RPMI7951 (cell line): ENCODE measurements at regions not wholly inside any gene's neighbourhood (a gene's known extent, or its start where the extent isn't known, plus 50 kb on each side); places are given as distances from the start of the nearest gene placed in this dataset.

Experiments used
- DNase-seq: peaks from one replicate; pipeline ENCODE4 v3.0.0-alpha.2; 2012; ENCODE audit warnings: low read depth

GRCh38 chrX:94341730-94342129 lies 667.7 kb downstream of the FAM133A start:
- DNase-seq, result peak; percentile 64

DNA sequence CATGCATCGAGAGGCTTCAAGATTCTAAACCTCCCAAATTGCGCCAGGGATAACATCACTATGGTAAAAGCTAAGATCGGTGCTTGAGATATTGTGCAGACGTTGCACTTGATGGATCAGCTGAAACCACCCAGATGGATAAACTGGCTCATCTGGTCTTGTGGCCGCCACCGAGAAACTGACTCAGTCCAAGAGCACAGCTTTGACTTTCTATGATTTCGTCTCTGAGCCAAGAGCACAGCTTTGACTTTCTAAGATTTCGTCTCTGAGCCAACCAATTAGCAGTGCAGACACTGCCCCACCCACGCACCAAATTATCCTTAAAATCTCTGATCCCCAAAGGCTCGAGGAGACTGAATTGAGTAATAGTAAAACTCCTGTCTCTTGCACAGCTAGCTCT lies 687.2 kb downstream of the FAM133A start:
- no peak for DNase-seq

GRCh38 chrX:94365736-94366135 lies 691.7 kb downstream of the FAM133A start:
- no peak for DNase-seq

DNA sequence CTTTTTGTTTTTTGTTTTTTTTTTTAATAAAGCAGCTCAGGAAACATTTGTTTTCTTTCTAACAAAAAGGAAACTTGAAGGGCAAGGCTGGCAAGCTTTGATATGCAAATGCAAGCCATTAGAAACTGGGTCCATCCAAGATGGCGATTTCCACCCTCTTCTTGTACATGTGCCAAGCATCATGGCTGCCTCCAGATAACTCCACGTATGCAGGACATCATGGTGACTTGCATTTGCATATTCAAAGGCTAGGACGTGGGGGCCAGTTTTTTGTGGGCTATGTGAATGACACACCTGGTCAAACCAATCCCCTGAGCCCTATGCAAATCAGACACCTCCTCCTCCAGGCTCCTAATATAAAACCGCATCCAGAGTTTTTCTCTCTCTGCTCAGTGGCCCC lies 692.6 kb downstream of the FAM133A start:
- no peak for DNase-seq

GRCh38 chrX:94389044-94389443 lies 715.0 kb downstream of the FAM133A start:
- DNase-seq, result no peak

GRCh38 chrX:94400488-94400887 lies 726.5 kb downstream of the FAM133A start:
- DNase-seq, result no peak

DNA sequence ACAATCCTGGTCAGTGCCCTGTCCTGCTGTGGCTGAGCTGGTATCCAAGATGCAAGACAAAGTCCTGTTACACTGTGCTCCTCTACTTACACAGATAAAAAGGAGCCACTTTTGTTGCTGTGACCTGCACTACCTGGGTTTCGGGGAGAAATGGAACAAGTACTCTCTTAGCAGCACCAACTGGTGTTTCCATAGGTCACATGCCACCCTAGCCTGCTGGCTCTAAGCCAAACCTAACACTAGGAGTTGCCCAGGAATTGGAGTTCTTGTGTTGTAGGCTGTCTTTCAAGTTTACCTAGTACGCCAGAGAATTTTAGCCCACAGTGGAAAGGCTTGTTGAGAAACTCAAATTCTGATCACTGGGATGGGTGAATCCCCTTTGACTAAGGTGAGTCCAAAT lies 727.4 kb downstream of the FAM133A start:
- DNase-seq, result no peak

DNA sequence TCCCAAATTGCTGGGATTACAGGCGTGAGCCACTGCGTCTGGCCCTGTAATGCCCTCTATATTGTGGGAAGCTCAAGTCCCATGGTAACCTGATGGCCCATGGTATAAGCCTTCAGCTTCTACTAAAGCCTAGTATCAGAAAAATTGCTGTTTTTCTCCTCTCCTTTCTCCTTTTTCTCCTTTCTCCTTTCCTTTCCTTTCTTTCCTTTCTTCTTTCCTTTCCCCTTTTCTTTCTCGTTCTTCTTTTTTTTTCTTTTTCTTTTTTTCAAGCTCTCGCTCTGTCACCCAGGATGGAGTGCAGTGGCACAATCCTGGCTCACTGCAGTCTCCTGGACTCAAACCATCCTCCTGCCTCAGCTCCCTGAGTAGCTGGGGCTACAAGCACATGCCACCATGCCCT lies 740.7 kb downstream of the FAM133A start:
- no peak for DNase-seq

DNA sequence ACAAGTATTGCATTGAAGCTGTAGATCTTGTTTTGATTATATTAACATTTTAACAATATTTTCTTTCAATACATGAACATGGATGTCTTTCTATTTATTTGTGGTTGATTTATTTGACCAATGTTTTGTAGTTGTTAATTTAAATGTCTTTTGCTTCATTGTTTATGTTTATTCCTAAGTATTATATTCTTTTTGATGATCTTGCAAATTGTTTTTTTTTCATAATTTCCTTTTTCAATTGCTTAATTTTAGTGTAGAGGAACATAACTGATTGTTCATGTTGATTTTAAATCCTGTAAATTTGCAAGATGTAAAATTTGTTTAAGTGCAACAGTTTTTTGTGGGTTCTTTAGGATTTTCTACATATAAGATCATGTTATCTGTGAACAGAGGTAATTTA lies 744.1 kb downstream of the FAM133A start:
- DNase-seq, result no peak

DNA sequence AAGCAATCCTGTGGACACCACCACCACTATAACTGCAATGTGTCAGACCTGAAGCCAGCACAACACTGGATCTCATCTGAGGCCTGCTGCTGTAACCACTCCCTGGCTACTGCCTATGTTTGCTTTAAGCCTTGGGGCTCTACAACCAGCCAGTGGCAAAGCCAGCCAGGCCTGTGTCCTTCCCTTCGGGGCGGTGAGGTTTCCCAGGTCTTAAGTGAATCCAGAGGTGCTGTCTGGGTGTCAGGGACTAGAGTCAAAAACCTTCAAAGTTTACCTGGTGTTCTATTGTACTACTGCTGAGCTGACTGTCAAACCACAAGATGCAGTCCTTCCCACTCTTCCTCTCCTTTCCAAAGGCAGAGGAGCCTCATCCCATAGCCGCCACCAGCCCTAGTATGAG lies 750.5 kb downstream of the FAM133A start:
- no peak for DNase-seq

- DNase-seq, result no peak
Measured at GRCh38 chrX:94430091-94430490, 756.1 kb downstream of the FAM133A start.

DNA sequence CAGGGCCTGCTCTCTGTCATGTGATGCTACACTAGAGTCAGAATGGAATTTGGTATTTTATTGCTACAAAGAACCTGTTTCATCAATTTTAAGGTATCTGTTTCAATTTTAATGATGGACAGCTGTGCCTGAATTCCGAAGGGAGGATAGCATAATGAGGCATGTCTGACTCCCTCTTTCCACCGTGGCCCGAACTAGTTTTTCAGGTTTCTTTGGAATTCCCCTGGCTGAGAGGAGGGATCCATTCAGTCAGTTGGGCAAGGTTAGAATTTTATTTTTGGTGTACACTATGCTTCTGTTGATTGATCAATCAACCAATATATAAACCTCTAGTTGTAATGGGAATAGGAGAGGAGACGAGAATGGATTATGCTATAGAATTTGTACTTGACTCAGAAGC lies 761.8 kb downstream of the FAM133A start:
- DNase-seq, result no peak

GRCh38 chrX:94454159-94454558 lies 780.2 kb downstream of the FAM133A start:
- no peak for DNase-seq

DNA sequence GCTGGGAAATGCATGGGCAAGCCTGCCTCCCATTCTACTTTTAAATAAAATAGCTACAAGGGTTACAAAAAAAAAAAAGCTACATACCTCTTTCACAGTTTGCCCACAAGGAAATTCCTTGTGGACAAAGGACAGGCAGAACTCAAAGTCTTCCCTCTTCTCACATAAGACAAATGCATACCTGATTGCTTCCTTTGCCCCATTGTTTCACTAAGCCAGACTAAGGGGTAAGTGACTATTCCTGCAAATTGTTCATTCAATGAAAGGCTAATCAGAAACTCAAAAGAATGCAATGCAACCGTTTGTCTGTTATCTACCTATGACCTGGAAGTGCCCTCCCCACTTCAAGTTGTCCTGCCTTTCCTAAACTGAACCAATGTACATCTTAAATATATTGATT lies 780.6 kb downstream of the FAM133A start:
- DNase-seq, result no peak

GRCh38 chrX:94455782-94456181 lies 781.8 kb downstream of the FAM133A start:
- no peak for DNase-seq

- no peak for DNase-seq
Measured at GRCh38 chrX:94492541-94492940, 818.5 kb downstream of the FAM133A start.

- DNase-seq, result no peak
Measured at GRCh38 chrX:94493405-94493804, 819.4 kb downstream of the FAM133A start.

DNA sequence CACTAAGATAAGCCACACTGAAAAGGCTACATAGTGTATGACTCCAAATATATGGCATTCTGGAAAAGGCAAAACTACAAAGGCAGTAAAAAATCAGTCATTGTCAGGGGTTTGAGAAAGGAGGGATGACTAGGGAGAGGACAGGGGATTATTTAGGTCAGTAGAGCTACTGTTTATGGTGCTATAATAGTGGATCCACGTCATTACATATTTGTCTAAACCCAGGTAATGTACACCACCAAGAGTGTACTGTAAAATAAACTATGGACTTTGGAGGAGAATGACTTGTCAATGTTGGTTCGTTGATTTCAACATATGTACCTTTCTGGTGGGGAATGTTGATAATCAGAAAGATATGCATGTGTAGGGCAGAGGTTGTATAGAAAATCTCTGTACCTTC lies 837.6 kb downstream of the FAM133A start:
- no peak for DNase-seq

- DNase-seq, result no peak
Measured at GRCh38 chrX:94515009-94515408, 841.0 kb downstream of the FAM133A start.

DNA sequence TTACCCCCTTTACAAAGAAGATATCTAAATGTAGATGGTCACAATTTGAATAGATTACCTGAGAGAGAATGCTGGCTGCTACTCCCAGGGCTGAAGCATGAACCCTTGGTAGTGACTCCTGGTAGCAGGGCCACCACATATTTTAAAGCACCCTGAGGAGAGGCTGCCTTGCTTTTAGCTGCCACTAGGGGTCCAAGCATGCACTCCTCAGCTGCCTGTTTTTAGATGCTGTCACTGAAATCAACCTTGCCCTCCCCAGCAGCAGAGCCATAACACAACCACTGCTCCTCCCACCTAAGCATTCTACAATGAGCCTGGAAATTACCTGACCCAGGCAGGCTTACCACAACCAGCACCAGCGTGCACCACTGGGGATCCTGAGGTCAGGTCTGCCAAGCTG lies 850.9 kb downstream of the FAM133A start:
- DNase-seq, result no peak

DNA sequence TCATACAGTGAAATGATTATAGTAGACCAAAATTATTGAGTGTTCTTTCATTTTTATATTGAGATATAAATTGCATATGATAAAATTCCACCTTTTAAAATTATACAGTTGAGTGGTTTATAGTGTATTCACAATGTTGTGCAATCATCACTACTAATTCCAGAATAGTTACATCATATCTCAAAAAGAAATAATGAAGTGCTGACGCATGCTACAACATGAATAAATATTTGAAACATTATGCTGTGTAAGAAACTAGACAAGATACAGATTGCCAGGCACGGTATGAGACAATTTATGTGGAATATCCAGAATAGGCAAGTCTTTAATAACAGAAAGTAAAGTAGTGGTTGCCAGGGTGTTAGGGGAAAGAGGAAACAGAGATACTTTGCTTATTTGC lies 871.7 kb downstream of the FAM133A start:
- DNase-seq, result no peak

DNA sequence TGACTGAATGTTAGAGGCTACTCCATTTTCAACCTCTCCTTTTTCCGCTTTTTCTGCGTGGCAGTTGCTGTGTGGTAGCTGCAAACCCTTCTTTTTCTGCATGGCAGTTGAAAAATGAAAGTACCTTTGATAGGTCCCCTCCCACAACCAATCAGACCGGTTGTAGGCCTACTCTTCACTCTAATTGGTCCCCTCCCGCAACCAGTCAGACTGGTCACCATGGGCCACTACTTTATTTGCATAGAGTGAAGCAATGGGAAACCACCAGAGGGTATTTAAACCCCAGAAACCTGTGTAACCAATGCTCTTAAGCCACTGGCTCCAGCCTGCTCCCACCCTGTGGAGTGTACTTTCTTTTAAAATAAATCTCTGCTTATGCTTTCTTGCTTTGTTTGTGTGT lies 877.8 kb downstream of the FAM133A start:
- peak; percentile 0 for DNase-seq

DNA sequence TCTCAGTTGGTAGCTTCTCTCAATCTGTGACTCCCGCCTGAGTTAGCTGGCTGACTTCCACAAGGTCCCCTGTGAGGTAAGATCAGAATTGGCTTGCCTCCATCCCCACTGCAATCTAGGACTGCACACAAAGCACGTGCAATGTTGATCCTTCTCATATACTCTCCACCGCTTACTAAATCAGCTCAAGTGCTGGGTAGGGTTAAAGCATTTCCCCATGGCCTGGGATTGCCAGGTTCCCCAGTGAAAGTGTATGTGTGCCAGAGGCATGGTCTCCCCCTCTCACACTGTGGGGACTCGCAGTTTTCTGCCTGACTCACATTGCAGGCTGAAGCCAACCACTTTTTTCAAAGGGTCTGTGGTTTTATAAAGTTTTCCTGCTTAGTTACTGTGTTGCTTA lies 886.9 kb downstream of the FAM133A start:
- no peak for DNase-seq

DNA sequence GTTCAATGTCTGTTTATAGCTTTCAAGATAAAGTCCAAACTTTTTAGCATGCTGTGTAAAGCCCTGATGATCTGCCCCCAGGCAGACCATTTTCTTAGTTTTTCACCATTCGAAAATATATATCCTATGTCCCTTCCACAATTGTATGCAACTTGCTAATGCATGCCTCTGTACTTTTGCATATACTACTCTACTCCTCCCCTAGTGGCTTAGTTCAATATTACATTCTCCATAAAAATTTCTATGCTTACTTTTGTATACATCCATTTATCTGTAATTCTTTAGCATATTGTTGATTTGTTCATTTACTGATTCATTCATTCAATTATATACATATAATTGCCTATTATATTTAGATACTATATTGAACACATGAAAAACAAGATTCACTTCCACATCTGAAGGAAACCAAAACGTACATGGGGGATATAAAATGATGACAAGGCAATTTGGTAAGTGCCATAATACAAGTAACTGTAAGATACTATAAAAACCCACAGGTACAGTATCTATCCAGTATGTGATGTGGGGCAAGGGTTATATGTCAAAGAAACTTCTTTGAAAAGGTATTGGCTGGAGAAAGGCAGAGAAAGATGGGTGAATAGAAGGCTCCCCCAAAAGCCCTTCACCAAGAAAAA lies 902.5 kb downstream of the FAM133A start:
- no peak for DNase-seq

DNA sequence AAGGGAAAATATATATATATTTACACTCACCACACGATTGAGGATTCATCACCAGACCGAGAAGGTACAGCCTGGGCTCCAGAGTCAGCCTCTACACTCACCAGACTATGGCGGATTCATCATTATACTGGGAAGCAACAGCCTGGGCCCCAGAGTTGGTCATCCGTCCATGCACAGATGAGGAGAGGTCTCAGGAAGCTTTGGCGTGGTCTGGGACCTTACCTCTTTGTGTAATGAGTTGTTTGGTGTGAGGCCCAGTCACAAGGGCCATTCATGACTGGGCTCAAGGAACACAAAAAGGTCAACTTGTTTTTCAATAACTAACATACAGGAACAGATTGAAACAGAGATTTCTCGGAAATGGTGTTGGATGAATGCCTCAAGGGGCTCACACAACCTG lies 926.1 kb downstream of the FAM133A start:
- DNase-seq, result no peak
